B cell (primary cell): ENCODE measurements at regions not wholly inside any gene's neighbourhood (a gene's known extent, or its start where the extent isn't known, plus 50 kb on each side); places are given as distances from the start of the nearest gene placed in this dataset.

ENCODE experiments used
- EZH2 ChIP-seq: IDR thresholded peaks from 2 replicates; pipeline ENCODE4 v1.6.1; 2012; ENCODE audit warnings: borderline replicate concordance, low read depth, mild to moderate bottlenecking, moderate library complexity, low read length; ENCODE audit not compliant: insufficient read depth, poor library complexity, severe bottlenecking
- TF ChIP-seq, protein P1 (sequence below): fragments of 200-600 bp; IDR thresholded peaks from one replicate; pipeline ENCODE4 v1.8.0; 2022; ENCODE audit warnings: antibody characterized with exemption, mild to moderate bottlenecking

DNA sequence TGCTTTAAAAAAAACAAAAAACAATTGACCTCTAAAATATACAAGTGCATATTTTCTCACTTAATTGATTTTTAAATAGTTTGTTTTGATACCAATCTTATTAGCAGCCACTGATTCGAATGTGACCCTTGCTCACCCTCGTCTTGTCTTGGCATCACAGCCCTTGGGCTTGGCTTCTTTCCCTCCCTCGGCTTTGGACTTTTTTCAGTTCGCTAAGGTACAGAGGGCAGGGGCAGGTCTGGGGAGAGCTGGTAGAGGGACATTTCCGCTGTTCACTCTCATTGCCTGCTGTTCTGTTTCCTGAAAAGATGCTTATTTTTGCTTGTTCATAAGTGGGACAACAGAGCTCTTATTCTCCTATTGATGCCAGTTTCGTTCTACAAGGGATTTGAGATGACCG lies 88.5 kb upstream of the RPS6KA3 start:
- TF ChIP-seq, protein P1, sequence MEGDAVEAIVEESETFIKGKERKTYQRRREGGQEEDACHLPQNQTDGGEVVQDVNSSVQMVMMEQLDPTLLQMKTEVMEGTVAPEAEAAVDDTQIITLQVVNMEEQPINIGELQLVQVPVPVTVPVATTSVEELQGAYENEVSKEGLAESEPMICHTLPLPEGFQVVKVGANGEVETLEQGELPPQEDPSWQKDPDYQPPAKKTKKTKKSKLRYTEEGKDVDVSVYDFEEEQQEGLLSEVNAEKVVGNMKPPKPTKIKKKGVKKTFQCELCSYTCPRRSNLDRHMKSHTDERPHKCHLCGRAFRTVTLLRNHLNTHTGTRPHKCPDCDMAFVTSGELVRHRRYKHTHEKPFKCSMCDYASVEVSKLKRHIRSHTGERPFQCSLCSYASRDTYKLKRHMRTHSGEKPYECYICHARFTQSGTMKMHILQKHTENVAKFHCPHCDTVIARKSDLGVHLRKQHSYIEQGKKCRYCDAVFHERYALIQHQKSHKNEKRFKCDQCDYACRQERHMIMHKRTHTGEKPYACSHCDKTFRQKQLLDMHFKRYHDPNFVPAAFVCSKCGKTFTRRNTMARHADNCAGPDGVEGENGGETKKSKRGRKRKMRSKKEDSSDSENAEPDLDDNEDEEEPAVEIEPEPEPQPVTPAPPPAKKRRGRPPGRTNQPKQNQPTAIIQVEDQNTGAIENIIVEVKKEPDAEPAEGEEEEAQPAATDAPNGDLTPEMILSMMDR = no peak
- TF ChIP-seq EZH2 = no peak
